C4-2B (cell line): ENCODE measurements at regions not wholly inside any gene's neighbourhood (a gene's known extent, or its start where the extent isn't known, plus 50 kb on each side); places are given as distances from the start of the nearest gene placed in this dataset.

Experiments
- ZFX ChIP-seq: fragments of 450-650 bp; IDR thresholded peaks from 2 replicates; pipeline ENCODE4 v1.6.1; 2017
- TF ChIP-seq, protein P1 (sequence below): fragments of 450-650 bp; conservative IDR thresholded peaks from 2 replicates; pipeline ENCODE4 v1.5.1; 2017; ENCODE audit warnings: mild to moderate bottlenecking

DNA sequence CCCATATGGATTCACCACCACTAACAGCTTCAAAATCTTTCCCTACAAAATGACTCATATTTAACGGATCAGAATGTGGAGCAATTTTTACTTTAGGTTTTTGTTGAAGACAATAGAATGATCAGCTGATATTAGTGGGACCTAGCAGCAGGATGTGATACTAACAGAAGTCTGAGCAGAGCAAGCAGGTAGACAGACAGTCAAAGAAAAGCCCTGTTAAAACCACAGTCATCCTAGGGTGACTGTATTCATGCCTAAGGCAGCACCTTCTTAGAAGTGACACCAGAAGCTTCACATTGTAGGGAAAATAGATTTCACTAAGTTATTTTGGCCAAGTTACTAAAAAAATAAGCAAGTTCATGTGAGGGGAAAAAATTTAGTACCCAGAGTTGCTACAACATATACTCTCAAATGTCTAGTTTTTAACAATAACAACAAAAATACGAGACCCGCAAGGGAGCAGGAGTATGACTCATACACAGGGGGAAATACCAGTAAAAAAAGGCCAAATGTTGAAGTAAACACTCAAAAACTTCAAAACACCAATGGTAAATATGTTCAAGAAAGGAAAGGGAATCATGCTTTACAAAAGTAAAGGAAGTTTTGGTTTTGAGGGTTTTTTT is 590.9 kb downstream of the EPHA3 start:
- TF ChIP-seq, protein P1, sequence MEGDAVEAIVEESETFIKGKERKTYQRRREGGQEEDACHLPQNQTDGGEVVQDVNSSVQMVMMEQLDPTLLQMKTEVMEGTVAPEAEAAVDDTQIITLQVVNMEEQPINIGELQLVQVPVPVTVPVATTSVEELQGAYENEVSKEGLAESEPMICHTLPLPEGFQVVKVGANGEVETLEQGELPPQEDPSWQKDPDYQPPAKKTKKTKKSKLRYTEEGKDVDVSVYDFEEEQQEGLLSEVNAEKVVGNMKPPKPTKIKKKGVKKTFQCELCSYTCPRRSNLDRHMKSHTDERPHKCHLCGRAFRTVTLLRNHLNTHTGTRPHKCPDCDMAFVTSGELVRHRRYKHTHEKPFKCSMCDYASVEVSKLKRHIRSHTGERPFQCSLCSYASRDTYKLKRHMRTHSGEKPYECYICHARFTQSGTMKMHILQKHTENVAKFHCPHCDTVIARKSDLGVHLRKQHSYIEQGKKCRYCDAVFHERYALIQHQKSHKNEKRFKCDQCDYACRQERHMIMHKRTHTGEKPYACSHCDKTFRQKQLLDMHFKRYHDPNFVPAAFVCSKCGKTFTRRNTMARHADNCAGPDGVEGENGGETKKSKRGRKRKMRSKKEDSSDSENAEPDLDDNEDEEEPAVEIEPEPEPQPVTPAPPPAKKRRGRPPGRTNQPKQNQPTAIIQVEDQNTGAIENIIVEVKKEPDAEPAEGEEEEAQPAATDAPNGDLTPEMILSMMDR, result no peak
- TF ChIP-seq ZFX, result no peak
